HG03280 (cell line): ENCODE measurements at regions not wholly inside any gene's neighbourhood (a gene's known extent, or its start where the extent isn't known, plus 50 kb on each side); places are given as distances from the start of the nearest gene placed in this dataset.

ENCODE experiments used
- ATAC-seq: cut with Tn5 transposase; IDR thresholded peaks from one replicate; pipeline ENCODE4 v1.9.1; 2021; ENCODE audit warnings: mild to moderate bottlenecking, moderate library complexity; ENCODE audit not compliant: unreplicated experiment

- ATAC-seq, result no peak
Observed at GRCh38 chr11:121950160-121950559, 165.9 kb downstream of the BLID start.

- ATAC-seq, result no peak
Observed at GRCh38 chr11:121946514-121946913, 169.5 kb downstream of the BLID start.

DNA sequence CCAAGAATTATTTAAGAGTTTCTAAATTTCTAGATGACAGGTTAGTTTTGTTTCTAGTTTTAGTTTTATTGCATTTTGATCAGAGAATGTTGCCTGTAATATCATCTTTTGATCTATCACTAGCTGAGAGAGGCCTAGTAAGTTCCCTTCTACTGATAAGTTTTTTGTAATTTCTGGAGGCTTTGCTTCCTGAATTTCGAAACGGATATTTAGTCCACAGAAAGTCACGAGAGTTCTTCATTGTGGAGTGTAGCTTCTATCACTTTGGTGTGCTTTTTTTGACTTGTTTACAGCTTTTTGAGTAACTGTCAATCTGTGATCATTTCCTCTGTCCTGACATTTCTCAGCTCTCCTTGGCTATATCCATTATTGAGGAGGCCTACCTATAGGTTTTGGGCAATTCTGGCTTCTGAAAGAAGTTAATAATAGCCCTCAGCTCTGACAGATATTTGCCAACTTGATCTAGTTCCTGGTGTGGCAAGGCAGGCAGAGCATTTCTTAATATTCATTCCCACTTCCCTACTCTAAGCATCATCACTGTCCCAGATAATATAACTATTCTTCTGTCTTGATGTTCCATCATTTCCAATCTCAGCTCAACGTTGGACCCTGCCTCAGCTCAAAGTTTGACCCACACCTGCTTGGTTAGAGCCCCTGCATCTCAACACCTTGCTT lies 171.3 kb downstream of the BLID start:
- no peak for ATAC-seq

- no peak for ATAC-seq
Observed at GRCh38 chr11:121938076-121938475, 177.9 kb downstream of the BLID start.

- ATAC-seq, result no peak
Observed at GRCh38 chr11:121936781-121937447, 179.1 kb downstream of the BLID start.

DNA sequence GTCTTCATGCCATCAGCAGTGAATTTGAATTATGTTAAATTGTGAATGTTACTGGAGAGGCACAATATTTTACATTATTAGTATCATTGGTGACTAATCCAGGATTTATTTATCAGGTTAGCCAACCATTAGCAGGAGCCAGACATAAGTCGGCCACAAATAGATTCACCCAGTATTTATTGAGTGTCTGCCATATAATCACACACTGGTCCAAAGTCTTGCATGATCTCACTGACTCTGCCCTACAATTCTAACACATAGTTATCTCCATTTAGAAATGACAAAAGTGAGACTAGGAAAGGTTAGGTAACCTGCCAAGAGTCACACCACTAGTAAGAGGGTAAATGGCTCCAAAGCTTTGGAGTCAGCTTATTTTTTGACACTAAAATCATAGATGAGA lies 179.6 kb downstream of the BLID start:
- no peak for ATAC-seq

DNA sequence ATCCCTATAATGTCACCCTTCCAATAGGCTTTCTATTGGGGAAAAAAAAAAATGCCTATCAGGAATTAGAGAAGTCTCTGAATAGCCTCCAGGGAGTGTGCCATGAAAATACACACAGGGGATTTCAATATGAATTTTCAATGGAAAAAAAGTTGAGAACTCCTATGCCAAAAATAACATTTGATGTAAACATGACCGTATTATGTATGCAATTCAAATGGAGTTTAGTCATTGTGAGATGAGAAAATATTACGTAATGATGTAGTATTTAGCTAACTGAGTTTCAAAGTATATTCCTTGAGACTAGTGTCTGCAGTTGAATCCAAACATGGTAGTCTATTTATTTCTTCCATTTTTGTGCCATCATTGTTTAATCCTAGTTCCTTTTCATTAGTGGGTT lies 182.3 kb downstream of the BLID start:
- no peak for ATAC-seq

DNA sequence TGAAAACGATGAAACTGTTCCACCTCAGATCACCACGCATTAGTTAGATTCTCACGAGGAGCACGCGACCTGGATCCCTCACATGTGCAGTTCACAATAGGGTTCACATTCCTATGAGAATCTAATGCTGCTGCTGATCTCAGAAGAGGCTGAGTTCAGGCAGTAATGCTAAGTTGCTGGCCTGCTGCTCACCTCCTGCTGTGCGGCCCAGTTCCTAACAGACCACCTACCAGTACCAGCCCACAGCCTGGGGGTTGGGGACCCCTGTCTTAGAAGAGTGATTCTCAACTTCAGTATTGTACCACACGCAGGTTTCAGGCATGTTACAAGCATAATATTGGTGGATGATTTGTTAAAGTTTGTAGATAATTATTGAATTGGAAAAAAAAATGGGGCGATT lies 182.7 kb downstream of the BLID start:
- no peak for ATAC-seq

GRCh38 chr11:121932646-121933185 lies 183.3 kb downstream of the BLID start:
- no peak for ATAC-seq

GRCh38 chr11:121931748-121932352 lies 184.2 kb downstream of the BLID start:
- ATAC-seq, result no peak

- no peak for ATAC-seq
Observed at GRCh38 chr11:121931121-121931520, 184.9 kb downstream of the BLID start.

GRCh38 chr11:121930004-121930965 lies 185.7 kb downstream of the BLID start:
- no peak for ATAC-seq

GRCh38 chr11:121929581-121929980 lies 186.4 kb downstream of the BLID start:
- ATAC-seq, result no peak

GRCh38 chr11:121928597-121929580 lies 187.1 kb downstream of the BLID start:
- no peak for ATAC-seq

- ATAC-seq, result no peak
Observed at GRCh38 chr11:121927789-121928188, 188.2 kb downstream of the BLID start.

GRCh38 chr11:121927097-121927785 lies 188.8 kb downstream of the BLID start:
- ATAC-seq, result no peak

GRCh38 chr11:121924191-121924590 lies 191.8 kb downstream of the BLID start:
- ATAC-seq, result no peak

DNA sequence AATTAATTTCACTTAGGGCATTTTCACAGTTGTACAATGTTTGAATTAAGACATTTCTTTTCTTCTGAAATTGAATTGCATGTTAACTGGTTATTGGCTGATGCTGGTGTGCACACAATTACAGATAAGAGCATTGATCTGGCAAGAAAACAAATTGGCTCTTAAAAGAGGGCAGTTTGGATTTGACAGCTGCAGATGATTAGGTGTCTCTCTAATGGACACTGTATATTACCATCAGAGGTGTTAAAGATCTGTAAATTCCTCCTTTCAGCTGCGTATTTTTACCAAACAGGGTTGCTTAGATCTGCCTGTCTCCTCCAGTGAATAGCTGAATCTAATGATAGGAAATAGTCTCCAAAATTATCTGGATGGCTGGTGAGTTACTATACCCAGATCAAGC lies 198.5 kb downstream of the BLID start:
- no peak for ATAC-seq

GRCh38 chr11:121914508-121915059 lies 201.4 kb downstream of the BLID start:
- ATAC-seq, result no peak
